IMR-90 (cell line): ENCODE measurements at regions not wholly inside any gene's neighbourhood (a gene's known extent, or its start where the extent isn't known, plus 50 kb on each side); places are given as distances from the start of the nearest gene placed in this dataset.

ENCODE experiments used
- BHLHE40 ChIP-seq: fragments of 150-350 bp; IDR thresholded peaks from 2 replicates; pipeline ENCODE4 v1.6.1; 2016; ENCODE audit warnings: mild to moderate bottlenecking, low read depth, low read length
- CEBPB ChIP-seq: IDR thresholded peaks from 2 replicates; pipeline ENCODE4 v1.6.1; 2012; ENCODE audit warnings: low read depth, low read length, improper control_type of control experiment
- CHD1 ChIP-seq: IDR thresholded peaks from 2 replicates; pipeline ENCODE4 v1.6.1; 2012; ENCODE audit warnings: low read depth, low read length, improper control_type of control experiment
- CTCF ChIP-seq: conservative IDR thresholded peaks from 2 replicates; pipeline ENCODE4 v1.5.1; 2012; ENCODE audit warnings: mild to moderate bottlenecking, low read depth, low read length, improper control_type of control experiment
- ELK1 ChIP-seq: fragments of 150-350 bp; IDR thresholded peaks from 2 replicates; pipeline ENCODE4 v1.6.1; 2016; ENCODE audit warnings: low read depth, mild to moderate bottlenecking, low read length, moderate library complexity, borderline replicate concordance
- MAZ ChIP-seq: IDR thresholded peaks from 2 replicates; pipeline ENCODE4 v1.6.1; 2012; ENCODE audit warnings: low read depth, mild to moderate bottlenecking, low read length, improper control_type of control experiment, moderate library complexity, borderline replicate concordance
- MXI1 ChIP-seq: IDR thresholded peaks from 2 replicates; pipeline ENCODE4 v1.6.1; 2012; ENCODE audit warnings: low read depth, mild to moderate bottlenecking, low read length, moderate library complexity, borderline replicate concordance
- POLR2A ChIP-seq: IDR thresholded peaks from 2 replicates; pipeline ENCODE4 v1.6.1; 2012; ENCODE audit warnings: mild to moderate bottlenecking, low read depth, low read length
- RAD21 ChIP-seq: IDR thresholded peaks from 2 replicates; pipeline ENCODE4 v1.6.1; 2012; ENCODE audit warnings: low read length, improper control_type of control experiment
- RCOR1 ChIP-seq: IDR thresholded peaks from 2 replicates; pipeline ENCODE4 v1.6.1; 2012; ENCODE audit warnings: mild to moderate bottlenecking, low read length, improper control_type of control experiment; ENCODE audit not compliant: insufficient replicate concordance
- RFX5 ChIP-seq: IDR thresholded peaks from 2 replicates; pipeline ENCODE4 v1.8.0; 2012; ENCODE audit warnings: low read depth, mild to moderate bottlenecking, low read length, moderate library complexity
- SMC3 ChIP-seq: fragments of 150-350 bp; IDR thresholded peaks from 2 replicates; pipeline ENCODE4 v1.6.1; 2016; ENCODE audit warnings: low read depth, mild to moderate bottlenecking, antibody characterized with exemption, low read length, moderate library complexity
- USF2 ChIP-seq: fragments of 150-350 bp; IDR thresholded peaks from 2 replicates; pipeline ENCODE4 v1.6.1; 2017; ENCODE audit warnings: mild to moderate bottlenecking, antibody characterized with exemption, low read length, low read depth

- TF ChIP-seq POLR2A (no peak), CTCF (no peak), CHD1 (no peak), RAD21 (no peak), USF2 (no peak), CEBPB (no peak), MAZ (no peak), ELK1 (no peak), BHLHE40 (no peak), SMC3 (no peak), RCOR1 (no peak), MXI1 (no peak), RFX5 (no peak)
Measured at GRCh38 chr2:9126540-9126939, 80.1 kb upstream of the ASAP2 start.
